AG08396 (cell line): ENCODE measurements at regions not wholly inside any gene's neighbourhood (a gene's known extent, or its start where the extent isn't known, plus 50 kb on each side); places are given as distances from the start of the nearest gene placed in this dataset.
A peak's percentile ranks its signal among the peaks of the same experiment; 100 is the strongest.

ENCODE experiments used
- DNase-seq: peaks from one replicate; pipeline ENCODE4 v3.0.0; 2012; ENCODE audit warnings: low spot score, mixed read lengths

- peak; percentile 1 for DNase-seq
Observed at GRCh38 chr17:77725846-77726245, 232.7 kb upstream of the TNRC6C start.

- peak; percentile 1 for DNase-seq
Observed at GRCh38 chr17:77726549-77727006, 231.9 kb upstream of the TNRC6C start.

- peak; percentile 2 for DNase-seq
Observed at GRCh38 chr17:77727037-77727615, 231.4 kb upstream of the TNRC6C start.

GRCh38 chr17:77728474-77728795 lies 230.1 kb upstream of the TNRC6C start:
- DNase-seq, result no peak

- peak; percentile 1 for DNase-seq
Observed at GRCh38 chr17:77728871-77729270, 229.6 kb upstream of the TNRC6C start.

- no peak for DNase-seq
Observed at GRCh38 chr17:77729587-77729986, 228.9 kb upstream of the TNRC6C start.

GRCh38 chr17:77730376-77730775 lies 228.1 kb upstream of the TNRC6C start:
- no peak for DNase-seq

- no peak for DNase-seq
Observed at GRCh38 chr17:77733576-77734296, 224.8 kb upstream of the TNRC6C start.

- DNase-seq, result peak; percentile 69
Observed at GRCh38 chr17:77734371-77735080, 224.0 kb upstream of the TNRC6C start.

GRCh38 chr17:77735081-77735565 lies 223.4 kb upstream of the TNRC6C start:
- no peak for DNase-seq

- no peak for DNase-seq
Observed at GRCh38 chr17:77735566-77736198, 222.8 kb upstream of the TNRC6C start.

- no peak for DNase-seq
Observed at GRCh38 chr17:77736199-77736585, 222.3 kb upstream of the TNRC6C start.

- DNase-seq, result no peak
Observed at GRCh38 chr17:77736721-77737120, 221.8 kb upstream of the TNRC6C start.

- DNase-seq, result no peak
Observed at GRCh38 chr17:77737442-77738265, 220.8 kb upstream of the TNRC6C start.

GRCh38 chr17:77738751-77739531 lies 219.6 kb upstream of the TNRC6C start:
- DNase-seq, result no peak

- DNase-seq, result no peak
Observed at GRCh38 chr17:77740481-77740880, 218.0 kb upstream of the TNRC6C start.

GRCh38 chr17:77741109-77741508 lies 217.4 kb upstream of the TNRC6C start:
- DNase-seq, result no peak

- DNase-seq, result no peak
Observed at GRCh38 chr17:77742579-77742978, 215.9 kb upstream of the TNRC6C start.

- no peak for DNase-seq
Observed at GRCh38 chr17:77744066-77744988, 214.2 kb upstream of the TNRC6C start.

GRCh38 chr17:77745702-77746101 lies 212.8 kb upstream of the TNRC6C start:
- DNase-seq, result no peak
